Smooth muscle cell (in vitro differentiated cells): ENCODE measurements at regions not wholly inside any gene's neighbourhood (a gene's known extent, or its start where the extent isn't known, plus 50 kb on each side); places are given as distances from the start of the nearest gene placed in this dataset.

ENCODE experiments used
- DNase-seq: peaks from one replicate; lab custom pipeline; 2025; ENCODE audit not compliant: unreplicated experiment; lab: John Stamatoyannopoulos, UW
- H2AFZ ChIP-seq: fragments of 200-600 bp; sonication (generic); 2 replicates; pipeline ENCODE4 v1.6.0; 2016; ENCODE audit warnings: antibody characterized with exemption, low read depth, mild to moderate bottlenecking
- H3F3A ChIP-seq: fragments of 200-600 bp; sonication (generic); 2 replicates; pipeline ENCODE4 v1.6.0; 2017; ENCODE audit warnings: antibody characterized with exemption, low read depth
- H3K27ac ChIP-seq: fragments of 200-600 bp; sonication (generic); 2 replicates; pipeline ENCODE4 v1.5.1; 2016; ENCODE audit warnings: low read depth, mild to moderate bottlenecking
- H3K27me3 ChIP-seq: fragments of 200-600 bp; sonication (generic); 2 replicates; pipeline ENCODE4 v1.6.1; 2016; ENCODE audit warnings: low read depth, mild to moderate bottlenecking
- H3K36me3 ChIP-seq: fragments of 200-600 bp; sonication (generic); 2 replicates; pipeline ENCODE4 v1.5.1; 2016; ENCODE audit warnings: low read depth
- H3K4me1 ChIP-seq: fragments of 200-600 bp; sonication (generic); 2 replicates; pipeline ENCODE4 v1.5.1; 2016; ENCODE audit warnings: low read depth
- H3K4me2 ChIP-seq: fragments of 200-600 bp; sonication (generic); 2 replicates; pipeline ENCODE4 v1.6.0; 2016; ENCODE audit warnings: mild to moderate bottlenecking
- H3K4me3 ChIP-seq: fragments of 200-600 bp; sonication (generic); 2 replicates; pipeline ENCODE4 v1.5.1; 2016; ENCODE audit warnings: mild to moderate bottlenecking
- H3K79me2 ChIP-seq: fragments of 200-600 bp; sonication (generic); 2 replicates; pipeline ENCODE4 v1.6.0; 2016; ENCODE audit warnings: low read depth, mild to moderate bottlenecking
- H3K9ac ChIP-seq: fragments of 200-600 bp; sonication (generic); 2 replicates; pipeline ENCODE4 v1.6.0; 2016; ENCODE audit warnings: low read depth
- H3K9me3 ChIP-seq: fragments of 200-600 bp; sonication (generic); replicated peaks from 2 replicates; pipeline ENCODE4 v1.5.1; 2016; ENCODE audit warnings: low read depth
- H4K20me1 ChIP-seq: fragments of 200-600 bp; sonication (generic); 2 replicates; pipeline ENCODE4 v1.6.0; 2016; ENCODE audit warnings: low read depth
- CTCF ChIP-seq: fragments of 200-600 bp; sonication (generic); IDR thresholded peaks from 2 replicates; pipeline ENCODE4 v1.5.1; 2017; ENCODE audit warnings: borderline replicate concordance, mild to moderate bottlenecking, antibody characterized with exemption; ENCODE audit not compliant: insufficient read depth, poor library complexity, severe bottlenecking
- WGBS: methylation state at CpG from one replicate; pipeline ENCODE4 v1.1.7; 2016; ENCODE audit warnings: low lambda C conversion rate; 5-methylcytosine and 5-hydroxymethylcytosine counted together

- TF ChIP-seq CTCF = no peak
- H3K4me2 ChIP-seq = no peak overlapping the region
- no peak overlapping the region for H3K9ac ChIP-seq
- no peaks in the 10 kb centered on the region for H3K36me3 ChIP-seq
- H4K20me1 ChIP-seq = no peaks in the 10 kb centered on the region
- no peaks in the 10 kb centered on the region for H3K79me2 ChIP-seq
- H3K27me3 ChIP-seq = no peaks in the 10 kb centered on the region
- H3K27ac ChIP-seq = no peak overlapping the region
- H3K9me3 ChIP-seq = peaks cover 11% of the 10 kb centered on the region
- DNase-seq = no peak
- no peak overlapping the region for H2AFZ ChIP-seq
- H3F3A ChIP-seq = no peaks in the 10 kb centered on the region
- no peaks in the 10 kb centered on the region for H3K4me1 ChIP-seq
- 36% methylated on average over 4 of the region's 4 CpGs for WGBS
- no peak overlapping the region for H3K4me3 ChIP-seq
Observed at GRCh38 chr20:56088375-56088774, 83.1 kb upstream of the CBLN4 start.

GRCh38 chr20:56091628-56092234, 86.4 kb upstream of the CBLN4 start:
- H2AFZ ChIP-seq = no peak overlapping the region
- 45% methylated on average over 2 of the region's 2 CpGs for WGBS
- H3K9ac ChIP-seq = no peak overlapping the region
- H3K79me2 ChIP-seq = no peaks in the 10 kb centered on the region
- no peak overlapping the region for H3K27ac ChIP-seq
- no peaks in the 10 kb centered on the region for H3F3A ChIP-seq
- no peak overlapping the region for H3K4me2 ChIP-seq
- no peak overlapping the region for H3K4me3 ChIP-seq
- no peaks in the 10 kb centered on the region for H3K36me3 ChIP-seq
- TF ChIP-seq CTCF = no peak
- no peaks in the 10 kb centered on the region for H3K27me3 ChIP-seq
- no peak for DNase-seq
- peaks cover 3% of the 10 kb centered on the region for H3K9me3 ChIP-seq
- no peaks in the 10 kb centered on the region for H4K20me1 ChIP-seq
- no peaks in the 10 kb centered on the region for H3K4me1 ChIP-seq

- DNase-seq = no peak
- no peak overlapping the region for H3K27ac ChIP-seq
- peaks cover 3% of the 10 kb centered on the region for H3K9me3 ChIP-seq
- no peaks in the 10 kb centered on the region for H3K36me3 ChIP-seq
- TF ChIP-seq CTCF = no peak
- no peaks in the 10 kb centered on the region for H3K27me3 ChIP-seq
- H3K9ac ChIP-seq = no peak overlapping the region
- no peak overlapping the region for H3K4me2 ChIP-seq
- no peaks in the 10 kb centered on the region for H4K20me1 ChIP-seq
- no peak overlapping the region for H3K4me3 ChIP-seq
- H2AFZ ChIP-seq = no peak overlapping the region
- no peaks in the 10 kb centered on the region for H3F3A ChIP-seq
- H3K79me2 ChIP-seq = no peaks in the 10 kb centered on the region
- WGBS = 53% methylated on average over 5 of the region's 5 CpGs
- no peaks in the 10 kb centered on the region for H3K4me1 ChIP-seq
Observed at GRCh38 chr20:56094228-56094627, 88.9 kb upstream of the CBLN4 start.

GRCh38 chr20:56098981-56099500, 93.7 kb upstream of the CBLN4 start:
- H3K9me3 ChIP-seq = peaks cover 3% of the 10 kb centered on the region
- no peaks in the 10 kb centered on the region for H3K4me1 ChIP-seq
- H4K20me1 ChIP-seq = no peaks in the 10 kb centered on the region
- H3K4me2 ChIP-seq = no peak overlapping the region
- no peak overlapping the region for H3K9ac ChIP-seq
- no peak overlapping the region for H2AFZ ChIP-seq
- H3K79me2 ChIP-seq = no peaks in the 10 kb centered on the region
- DNase-seq = no peak
- H3K27me3 ChIP-seq = no peaks in the 10 kb centered on the region
- H3K4me3 ChIP-seq = no peak overlapping the region
- no peak overlapping the region for H3K27ac ChIP-seq
- H3K36me3 ChIP-seq = no peaks in the 10 kb centered on the region
- no peaks in the 10 kb centered on the region for H3F3A ChIP-seq
- TF ChIP-seq CTCF = no peak
- 61% methylated on average over 1 of the region's 1 CpG for WGBS
